HepG2 (cell line): ENCODE measurements at regions not wholly inside any gene's neighbourhood (a gene's known extent, or its start where the extent isn't known, plus 50 kb on each side); places are given as distances from the start of the nearest gene placed in this dataset.

Experiments used
- ATAC-seq: fragments of 200-7000 bp; cut with Tn5 transposase; 3 replicates; pipeline ENCODE4 v1.9.1; 2020; ENCODE audit warnings: mild to moderate bottlenecking, moderate library complexity
- BruUV-seq: library from RNA; stranded (reverse); fragments of 400-500 nt; replicated peaks from 2 replicates; lab custom pipeline; 2021; lab: Mats Ljungman, UMichigan
- CTCF ChIA-PET: fragments of 300-600 bp; formaldehyde crosslinking; extraction: SDS; loops from one replicate; lab custom pipeline; 2021; ENCODE audit warnings: low total read pairs, inconsistent platforms, low intra/inter-chr PET ratio; lab: Yijun Ruan, JAX
- POLR2A ChIA-PET: fragments of 350-600 bp; sonication (Branson Sonifier 250); formaldehyde crosslinking; loops from one replicate; lab custom pipeline; 2020; ENCODE audit warnings: antibody characterized with exemption, inconsistent platforms; lab: Yijun Ruan, JAX
- DNase-seq: peaks from one replicate; pipeline ENCODE4 v3.0.0-alpha.2; 2015; ENCODE audit warnings: low spot score
- FAIRE-seq: peaks from 3 replicates; lab custom pipeline; 2011; peaks lifted over from hg19 to GRCh38; lab: Jason Lieb, UNC
- H2AFZ ChIP-seq: one replicate; pipeline ENCODE4 v1.6.1; 2011; ENCODE audit warnings: low read length, inconsistent platforms
- H3K27ac ChIP-seq: fragments of 300-600 bp; 3 replicates; pipeline ENCODE4 v1.8.0; 2011; ENCODE audit warnings: mixed run types, mild to moderate bottlenecking, mixed read lengths, low read length, inconsistent platforms; ENCODE audit not compliant: insufficient read depth; ENCODE audit errors: extremely low read length
- H3K27me3 ChIP-seq, 2 experiments: fragments of 200-600 bp in 1 of 2; 2 replicates in 1 of 2; 3 replicates in 1 of 2; pipeline versions ENCODE4 v1.6.0 to v1.8.0; 2011; ENCODE audit warnings: low read length in 2 of 2, mild to moderate bottlenecking in 2 of 2, moderate library complexity in 2 of 2, inconsistent platforms in 1 of 2; ENCODE audit not compliant: insufficient read depth in 2 of 2, control insufficient read depth in 1 of 2
- H3K36me3 ChIP-seq, 2 experiments: fragments of 200-600 bp in 1 of 2; replicated peaks in 1 of 2; 2 replicates in 1 of 2; 3 replicates in 1 of 2; pipeline versions ENCODE4 v1.5.1 to v1.8.0; 2011; ENCODE audit warnings: low read length in 2 of 2, inconsistent platforms in 1 of 2; ENCODE audit not compliant: insufficient read depth in 2 of 2, control insufficient read depth in 1 of 2
- H3K4me1 ChIP-seq: 2 replicates; pipeline ENCODE4 v1.5.1; 2012; ENCODE audit warnings: low read length, inconsistent platforms; ENCODE audit not compliant: insufficient read depth
- H3K4me2 ChIP-seq: 2 replicates; pipeline ENCODE4 v1.6.0; 2011; ENCODE audit warnings: low read depth, low read length, inconsistent platforms
- H3K4me3 ChIP-seq, 3 experiments: fragments of 200-600 bp in 1 of 3; sonication (generic), shearing (Covaris generic) in 1 of 3; replicated peaks in 1 of 3; 2 replicates each; pipeline ENCODE4 v1.5.1; 2011 to 2016; ENCODE audit warnings: low read length in 3 of 3, inconsistent platforms in 2 of 3, low read depth in 2 of 3, mild to moderate bottlenecking in 2 of 3, control low read depth in 1 of 3, mixed read lengths in 1 of 3; ENCODE audit not compliant: insufficient read depth in 1 of 3
- H3K79me2 ChIP-seq: one replicate; pipeline ENCODE4 v1.6.1; 2011; ENCODE audit warnings: low read length, inconsistent platforms; ENCODE audit not compliant: insufficient read depth
- H3K9ac ChIP-seq: 2 replicates; pipeline ENCODE4 v1.6.0; 2011; ENCODE audit warnings: mild to moderate bottlenecking, low read depth, low read length, inconsistent platforms; ENCODE audit not compliant: insufficient read depth
- H3K9me3 ChIP-seq: 2 replicates; pipeline ENCODE4 v1.5.1; 2012; ENCODE audit warnings: mild to moderate bottlenecking, low read length
- H4K20me1 ChIP-seq: 2 replicates; pipeline ENCODE4 v1.6.0; 2011; ENCODE audit warnings: inconsistent platforms, mild to moderate bottlenecking, low read length, moderate library complexity; ENCODE audit not compliant: insufficient read depth
- BRCA1 ChIP-seq: sonication (generic); formaldehyde crosslinking; IDR thresholded peaks from 2 replicates; pipeline ENCODE4 v1.4.0; 2020; ENCODE audit warnings: missing genetic modification reagents
- CENPBD1 ChIP-seq: sonication (generic); formaldehyde crosslinking; IDR thresholded peaks from 2 replicates; pipeline ENCODE4 v1.8.0; 2022; ENCODE audit warnings: missing genetic modification reagents, low read depth, mild to moderate bottlenecking, borderline replicate concordance
- EEA1 ChIP-seq: sonication (generic); formaldehyde crosslinking; IDR thresholded peaks from 2 replicates; pipeline ENCODE4 v1.5.1; 2020; ENCODE audit warnings: mild to moderate bottlenecking, missing genetic modification reagents, borderline replicate concordance
- GLI4 ChIP-seq: sonication (generic); formaldehyde crosslinking; IDR thresholded peaks from 2 replicates; pipeline ENCODE4 v1.5.1; 2020; ENCODE audit warnings: missing genetic modification reagents, mild to moderate bottlenecking, moderate library complexity, borderline replicate concordance
- GTF3A ChIP-seq: sonication (generic); formaldehyde crosslinking; conservative IDR thresholded peaks from 2 replicates; pipeline ENCODE4 v1.4.0; 2020; ENCODE audit warnings: mild to moderate bottlenecking, missing genetic modification reagents
- HMG20A ChIP-seq: IDR thresholded peaks from 2 replicates; pipeline ENCODE4 v1.6.1; 2016; ENCODE audit warnings: borderline replicate concordance
- KLF11 ChIP-seq: IDR thresholded peaks from 2 replicates; pipeline ENCODE4 v1.6.1; 2016; ENCODE audit warnings: missing compliant biosample characterization
- MTF1 ChIP-seq: sonication (generic); formaldehyde crosslinking; IDR thresholded peaks from 2 replicates; pipeline ENCODE4 v1.5.0; 2020; ENCODE audit warnings: missing genetic modification reagents
- PATZ1 ChIP-seq: sonication (generic); formaldehyde crosslinking; IDR thresholded peaks from 2 replicates; pipeline ENCODE4 v1.4.0; 2020; ENCODE audit warnings: missing genetic modification reagents
- PAX8 ChIP-seq: sonication (generic); formaldehyde crosslinking; IDR thresholded peaks from 2 replicates; pipeline ENCODE4 v1.8.0; 2022; ENCODE audit warnings: mild to moderate bottlenecking, missing genetic modification reagents, borderline replicate concordance
- PPARG ChIP-seq: conservative IDR thresholded peaks from 2 replicates; pipeline ENCODE4 v1.6.1; 2016; ENCODE audit warnings: missing biosample characterization, missing genetic modification reagents
- RXRA ChIP-seq: sonication (generic); formaldehyde crosslinking; IDR thresholded peaks from 2 replicates; pipeline ENCODE4 v1.5.1; 2020; ENCODE audit warnings: missing genetic modification reagents
- SMARCC2 ChIP-seq: fragments of 450-650 bp; IDR thresholded peaks from 2 replicates; pipeline ENCODE4 v1.6.1; 2017; ENCODE audit warnings: antibody characterized with exemption, mild to moderate bottlenecking
- SUZ12 ChIP-seq: fragments of 150-350 bp; IDR thresholded peaks from 2 replicates; pipeline ENCODE4 v1.6.1; 2014; ENCODE audit warnings: low read depth, low read length
- ZNF180 ChIP-seq: sonication (generic); formaldehyde crosslinking; IDR thresholded peaks from 2 replicates; pipeline ENCODE4 v1.4.0; 2020; ENCODE audit warnings: low read depth, missing genetic modification reagents, borderline replicate concordance
- ZNF605 ChIP-seq: sonication (generic); formaldehyde crosslinking; IDR thresholded peaks from 2 replicates; pipeline ENCODE4 v1.8.0; 2022; ENCODE audit warnings: mild to moderate bottlenecking, missing genetic modification reagents
- ZSCAN30 ChIP-seq: sonication (generic); formaldehyde crosslinking; IDR thresholded peaks from 2 replicates; pipeline ENCODE4 v1.5.0; 2020; ENCODE audit warnings: mild to moderate bottlenecking, missing genetic modification reagents
- WGBS: methylation state at CpG from one replicate; pipeline ENCODE4 v1.1.6; 2017; ENCODE audit warnings: low lambda C conversion rate; 5-methylcytosine and 5-hydroxymethylcytosine counted together
- in situ Hi-C: cut with HindIII; loops from 2 replicates; pipeline ENCODE4 v1.10.0; 2017; ENCODE audit warnings: low pct_unique_long_range_greater_than_20kb; ENCODE audit not compliant: extremely low pct_ligation_motif_present
- intact Hi-C: fragments of 100-400 bp; cut with micrococcal nuclease; formaldehyde crosslinking; loops from one replicate; pipeline ENCODE4 v1.10.0; 2022; ENCODE audit not compliant: unreplicated experiment

- TF ChIP-seq ZNF605 (CRISPR knock-in tag) (no peak), PAX8 (no peak), ZSCAN30 (CRISPR knock-in tag) (no peak)
- TF ChIP-seq, all 625 proteins: peak for 0
Observed at GRCh38 chr20:58096880-58097423, 131.5 kb downstream of the ANKRD60 start (continued).

GRCh38 chr20:58094698-58095097 is 133.8 kb downstream of the ANKRD60 start:
- Histone ChIP-seq H3K4me1 (no peaks in the 10 kb centered on the region), H3K36me3 (no peaks in the 10 kb centered on the region), H2AFZ (no peak overlapping the region), H3K9ac (no peak overlapping the region), H3K4me2 (no peak overlapping the region), H3K27me3 (peaks cover 4 to 63% of the 10 kb centered on the region in 2 experiments; a peak in 3 of 5 replicates), H4K20me1 (no peaks in the 10 kb centered on the region), H3K79me2 (no peaks in the 10 kb centered on the region), H3K9me3 (no peaks in the 10 kb centered on the region), H3K27ac (no peak overlapping the region), H3K4me3 (no peak overlapping the region)
- ATAC-seq (no peak), DNase-seq (no peak), FAIRE-seq (no peak)
- ChIA-PET CTCF (no interaction called here), POLR2A (no interaction called here)
- 2% methylated on average over 4 of the region's 4 CpGs for WGBS
- BruUV-seq = no TSS peak
- in situ Hi-C loops = no loop called here
- intact Hi-C loops = no loop called here
- TF ChIP-seq PPARG = no peak
- TF ChIP-seq GTF3A (CRISPR knock-in tag) = no peak
- TF ChIP-seq KLF11 (CRISPR knock-in tag) = no peak

- in situ Hi-C loops = no loop called here
- no peaks in the 10 kb centered on the region for H4K20me1 ChIP-seq
Observed at GRCh38 chr20:58094160-58094559, 134.3 kb downstream of the ANKRD60 start.

More at GRCh38 chr20:58094160-58094559, 134.3 kb downstream of the ANKRD60 start:
- BruUV-seq = no TSS peak
- Histone ChIP-seq H3K27me3 (peaks cover 2 to 58% of the 10 kb centered on the region in 2 experiments; a peak in 2 of 5 replicates), H3K27ac (no peak overlapping the region)
- CTCF ChIA-PET = no interaction called here
- TF ChIP-seq SMARCC2 (no peak), CENPBD1 (CRISPR knock-in tag) (no peak), RXRA (CRISPR knock-in tag) (no peak), BRCA1 (CRISPR knock-in tag) (no peak), GLI4 (CRISPR knock-in tag) (no peak), MTF1 (CRISPR knock-in tag) (no peak), HMG20A (CRISPR knock-in tag) (no peak), EEA1 (CRISPR knock-in tag) (no peak), SUZ12 (no peak), ZNF180 (CRISPR knock-in tag) (no peak), PATZ1 (CRISPR knock-in tag) (no peak)
- TF ChIP-seq, all 625 proteins: peak for 0
- H3K4me1 ChIP-seq = no peaks in the 10 kb centered on the region
- H3K36me3 ChIP-seq = no peaks in the 10 kb centered on the region
- no peak overlapping the region for H3K9ac ChIP-seq
- H3K4me2 ChIP-seq = no peak overlapping the region
- WGBS = 10% methylated on average over 9 of the region's 9 CpGs
- no peak for ATAC-seq
- H3K4me3 ChIP-seq = no peak overlapping the region
- no peak for DNase-seq
- H3K79me2 ChIP-seq = no peaks in the 10 kb centered on the region
- POLR2A ChIA-PET = no interaction called here
- FAIRE-seq = no peak
- intact Hi-C loops = no loop called here
- H3K9me3 ChIP-seq = no peaks in the 10 kb centered on the region
- H2AFZ ChIP-seq = no peak overlapping the region
